ENCODE measurements at regions not wholly inside any gene's neighbourhood (a gene's known extent, or its start where the extent isn't known, plus 50 kb on each side); places are given as distances from the start of the nearest gene placed in this dataset.

GRCh38 chr2:7811073-7811472 is 870.8 kb upstream of the ID2 start:
- no peaks in the 10 kb centered on the region for H3K36me3 ChIP-seq
- no peak overlapping the region for H3K4me3 ChIP-seq
- ATAC-seq (no peak), DNase-seq (no peak)
- no peaks in the 10 kb centered on the region for H3K4me1 ChIP-seq
- intact Hi-C loops (cut with DNase I; ENCODE audit: low total_unique reads) (no loop called here), in situ Hi-C loops (cut with MboI; ENCODE audit: low sequenced_read_pairs in 4 of 4) (no loop called here)
- TF ChIP-seq CTCF (IDR thresholded peaks at IDR 0.05 in 4 of 5, conservative IDR thresholded peaks at IDR 0.05 in 1 of 5) (no peak), POLR2A (IDR thresholded peaks at IDR 0.05) (no peak)
- H3K9me3 ChIP-seq: peaks cover 0 to 1% (median 0%) of the 10 kb centered on the region in 3 donors
- no peaks in the 10 kb centered on the region for H3K27me3 ChIP-seq
- no peak overlapping the region for H3K27ac ChIP-seq

- DNase-seq: no peak
- no peaks in the 10 kb centered on the region for H3K4me1 ChIP-seq
- H3K27me3 ChIP-seq: no peaks in the 10 kb centered on the region
- no peaks in the 10 kb centered on the region for H3K36me3 ChIP-seq
- ATAC-seq: no peak
- in situ Hi-C loops (cut with MboI; ENCODE audit: low sequenced_read_pairs in 4 of 4): no loop called here
- no peak overlapping the region for H3K4me3 ChIP-seq
- no peak overlapping the region for H3K27ac ChIP-seq
- TF ChIP-seq CTCF (IDR thresholded peaks at IDR 0.05 in 4 of 5, conservative IDR thresholded peaks at IDR 0.05 in 1 of 5) (no peak), POLR2A (IDR thresholded peaks at IDR 0.05) (no peak)
- intact Hi-C loops (cut with DNase I; ENCODE audit: low total_unique reads): no loop called here
- no peaks in the 10 kb centered on the region for H3K9me3 ChIP-seq
Observed at GRCh38 chr2:7812231-7812995, 869.4 kb upstream of the ID2 start.

GRCh38 chr2:7813541-7814292 is 868.1 kb upstream of the ID2 start:
- H3K4me3 ChIP-seq: no peak overlapping the region
- H3K27ac ChIP-seq: no peak overlapping the region
- H3K36me3 ChIP-seq: no peaks in the 10 kb centered on the region
- H3K27me3 ChIP-seq: no peaks in the 10 kb centered on the region
- H3K9me3 ChIP-seq: no peaks in the 10 kb centered on the region
- TF ChIP-seq POLR2A (IDR thresholded peaks at IDR 0.05) (no peak), CTCF (IDR thresholded peaks at IDR 0.05 in 4 of 5, conservative IDR thresholded peaks at IDR 0.05 in 1 of 5) (no peak)
- no peak for ATAC-seq
- no peak for DNase-seq
- in situ Hi-C loops (cut with MboI; ENCODE audit: low sequenced_read_pairs in 4 of 4): no loop called here
- intact Hi-C loops (cut with DNase I; ENCODE audit: low total_unique reads): no loop called here
- no peaks in the 10 kb centered on the region for H3K4me1 ChIP-seq

- in situ Hi-C loops (cut with MboI; ENCODE audit: low sequenced_read_pairs in 4 of 4): no loop called here
- intact Hi-C loops (cut with DNase I; ENCODE audit: low total_unique reads): no loop called here
- DNase-seq: no peak
Observed at GRCh38 chr2:7815726-7816125, 866.1 kb upstream of the ID2 start.

More at GRCh38 chr2:7815726-7816125, 866.1 kb upstream of the ID2 start:
- no peaks in the 10 kb centered on the region for H3K9me3 ChIP-seq
- H3K4me3 ChIP-seq: no peak overlapping the region
- no peaks in the 10 kb centered on the region for H3K27me3 ChIP-seq
- ATAC-seq: no peak
- H3K36me3 ChIP-seq: no peaks in the 10 kb centered on the region
- H3K4me1 ChIP-seq: no peaks in the 10 kb centered on the region
- H3K27ac ChIP-seq: no peak overlapping the region
- TF ChIP-seq POLR2A (IDR thresholded peaks at IDR 0.05): no peak
- no peak for TF ChIP-seq CTCF (IDR thresholded peaks at IDR 0.05 in 4 of 5, conservative IDR thresholded peaks at IDR 0.05 in 1 of 5)
